Endothelial cell of umbilical vein (primary cell): ENCODE measurements at regions not wholly inside any gene's neighbourhood (a gene's known extent, or its start where the extent isn't known, plus 50 kb on each side); places are given as distances from the start of the nearest gene placed in this dataset.

Source experiments
- CTCF ChIP-seq, 2 donors: IDR thresholded peaks; 1 replicate in 1 of 2; 2 replicates in 1 of 2; pipeline ENCODE4 v1.5.1; 2011; ENCODE audit warnings: low read length in 2 of 2, mild to moderate bottlenecking in 2 of 2, moderate library complexity in 2 of 2, control low read depth in 1 of 2, inconsistent platforms in 1 of 2, low read depth in 1 of 2; ENCODE audit not compliant: insufficient read depth in 1 of 2; ENCODE audit errors: extremely low read depth in 1 of 2
- EZH2 ChIP-seq: IDR thresholded peaks from 2 replicates; pipeline ENCODE4 v1.6.1; 2012; ENCODE audit warnings: borderline replicate concordance, low read depth, mild to moderate bottlenecking, moderate library complexity, low read length, inconsistent platforms; ENCODE audit not compliant: severe bottlenecking
- GATA2 ChIP-seq: IDR thresholded peaks from 2 replicates; pipeline ENCODE4 v1.7.0; 2011; ENCODE audit warnings: low read depth, mild to moderate bottlenecking, moderate library complexity, mixed read lengths, low read length; ENCODE audit not compliant: insufficient read length, insufficient read depth
- JUN ChIP-seq: IDR thresholded peaks from 2 replicates; pipeline ENCODE4 v1.6.1; 2011; ENCODE audit warnings: borderline replicate concordance, low read depth; ENCODE audit not compliant: insufficient read length, insufficient read depth
- MYC ChIP-seq: IDR thresholded peaks from one replicate; pipeline ENCODE4 v1.6.1; 2011; ENCODE audit warnings: mild to moderate bottlenecking, low read depth, low read length
- POLR2A ChIP-seq: IDR thresholded peaks from 2 replicates; pipeline ENCODE4 v1.6.1; 2012; ENCODE audit warnings: low read depth, mild to moderate bottlenecking, control low read depth, low read length
- POLR2AphosphoS5 ChIP-seq: IDR thresholded peaks from 2 replicates; pipeline ENCODE4 v1.6.1; 2012; ENCODE audit warnings: low read depth, mild to moderate bottlenecking, control low read depth, low read length, moderate library complexity; ENCODE audit not compliant: insufficient read depth

- TF ChIP-seq CTCF (IDR thresholded peaks at IDR 0.05; ENCODE audit: extremely low read depth in 1 of 2, insufficient read depth in 1 of 2, low read depth in 1 of 2, low read length in 2 of 2) (no peak), MYC (no peak), POLR2A (no peak), POLR2AphosphoS5 (no peak), JUN (no peak), GATA2 (no peak), EZH2 (no peak)
Measured at GRCh38 chr2:217326238-217327022, 466.6 kb upstream of the TNP1 start.
